Thyroid gland (tissue), 4 donors: ENCODE measurements at regions not wholly inside any gene's neighbourhood (a gene's known extent, or its start where the extent isn't known, plus 50 kb on each side); places are given as distances from the start of the nearest gene placed in this dataset.

Source experiments
- DNase-seq, 2 donors: peaks; one replicate each; pipeline ENCODE4 v3.0.0-alpha.2; 2019
- H3K27ac ChIP-seq, 3 donors: fragments of 200-600 bp; sonication (generic); 1 replicate in 2 of 3; 2 replicates in 1 of 3; pipeline ENCODE4 v1.5.1; 2016 to 2019; ENCODE audit warnings: mild to moderate bottlenecking in 1 of 3, moderate library complexity in 1 of 3
- H3K27me3 ChIP-seq: fragments of 200-600 bp; sonication (generic); one replicate; pipeline ENCODE4 v1.5.1; 2019
- H3K36me3 ChIP-seq, 2 donors: fragments of 200-600 bp; sonication (generic); one replicate each; pipeline ENCODE4 v1.5.1; 2016 to 2019
- H3K4me1 ChIP-seq, 2 donors: fragments of 200-600 bp; sonication (generic); one replicate each; pipeline ENCODE4 v1.5.1; 2017 to 2019
- H3K4me3 ChIP-seq, 3 donors: fragments of 200-600 bp; sonication (generic); replicated peaks in 1 of 3; 1 replicate in 2 of 3; 2 replicates in 1 of 3; pipeline ENCODE4 v1.5.1; 2016; ENCODE audit warnings: mild to moderate bottlenecking in 1 of 3
- H3K9me3 ChIP-seq: fragments of 200-600 bp; sonication (generic); one replicate; pipeline ENCODE4 v1.5.1; 2017
- CTCF ChIP-seq, 6 experiments: fragments of 200-600 bp in 3 of 6; fragments of 450-650 bp in 3 of 6; sonication (generic) in 3 of 6; IDR thresholded peaks; one replicate each; pipeline ENCODE4 v1.5.1; 2016 to 2019; ENCODE audit warnings: antibody characterized with exemption in 6 of 6, mild to moderate bottlenecking in 2 of 6, inconsistent platforms in 1 of 6, moderate library complexity in 1 of 6
- POLR2A ChIP-seq, 2 donors: fragments of 450-650 bp; IDR thresholded peaks; one replicate each; pipeline ENCODE4 v1.6.1; 2017; ENCODE audit warnings: antibody characterized with exemption in 2 of 2, mild to moderate bottlenecking in 2 of 2, moderate library complexity in 1 of 2
- WGBS, 2 donors: methylation state at CpG; one replicate each; pipeline ENCODE4 v1.1.5; 2017; 5-methylcytosine and 5-hydroxymethylcytosine counted together
- intact Hi-C: fragments of 100-400 bp; cut with DNase I; formaldehyde crosslinking; loops from one replicate; pipeline ENCODE4 v1.15.1; 2023

DNA sequence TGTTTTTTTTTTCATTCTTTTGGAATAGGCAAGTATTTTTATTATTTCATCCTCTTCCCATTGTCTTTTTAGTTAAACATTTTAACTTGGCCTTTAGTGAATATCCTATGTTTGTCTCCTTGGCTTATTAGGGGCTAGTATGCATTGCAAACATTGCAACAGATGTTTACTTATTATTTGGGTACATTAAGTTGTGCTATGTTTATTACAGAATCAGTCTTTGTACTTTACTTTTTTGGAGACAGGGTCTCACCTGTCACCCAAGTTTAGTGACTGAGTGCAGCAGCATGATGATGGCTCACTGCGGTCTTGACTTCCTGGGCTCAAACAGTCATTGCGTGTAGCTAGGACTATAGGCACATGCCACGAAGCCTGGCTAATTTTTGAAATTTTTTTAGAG, 51.1 kb upstream of the NUDT6 start:
- H3K4me1 ChIP-seq: no peaks in the 10 kb centered on the region
- no peak for DNase-seq
- TF ChIP-seq CTCF (IDR thresholded peaks at IDR 0.05) (no peak), POLR2A (IDR thresholded peaks at IDR 0.05) (no peak)
- H3K27ac ChIP-seq: no peak overlapping the region
- no peak overlapping the region for H3K4me3 ChIP-seq
- intact Hi-C loops: no loop called here
- 95 to 99% methylated on average over 3 of the region's 3 CpGs for WGBS, 2 donors
- no peaks in the 10 kb centered on the region for H3K36me3 ChIP-seq
- no peaks in the 10 kb centered on the region for H3K9me3 ChIP-seq
- no peaks in the 10 kb centered on the region for H3K27me3 ChIP-seq

DNA sequence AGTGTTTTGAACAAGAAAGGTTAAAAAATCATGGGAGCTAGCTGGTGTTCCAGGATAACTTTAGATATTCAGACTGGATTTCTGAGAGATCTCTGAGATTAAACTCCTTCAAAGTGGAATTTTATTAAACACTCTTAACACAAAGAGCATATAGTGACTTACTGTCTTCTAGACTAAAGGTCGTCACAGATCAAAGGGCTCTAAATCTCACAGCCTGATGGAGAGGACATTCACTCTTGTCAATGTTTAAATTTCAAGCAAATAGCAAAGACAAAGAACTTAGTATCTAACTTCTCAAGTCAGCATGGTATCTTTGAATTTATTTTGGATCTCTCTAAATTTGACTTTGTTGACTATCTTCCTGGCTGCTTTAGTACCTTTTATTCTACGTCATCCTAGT, 53.7 kb upstream of the NUDT6 start:
- no peaks in the 10 kb centered on the region for H3K36me3 ChIP-seq
- intact Hi-C loops: no loop called here
- 94 to 99% methylated on average over 2 of the region's 2 CpGs for WGBS, 2 donors
- TF ChIP-seq CTCF (IDR thresholded peaks at IDR 0.05): no peak
- no peak for TF ChIP-seq POLR2A (IDR thresholded peaks at IDR 0.05)
- H3K9me3 ChIP-seq: no peaks in the 10 kb centered on the region
- no peak overlapping the region for H3K27ac ChIP-seq
- H3K4me1 ChIP-seq: no peaks in the 10 kb centered on the region
- H3K4me3 ChIP-seq: no peak overlapping the region
- DNase-seq: no peak
- no peaks in the 10 kb centered on the region for H3K27me3 ChIP-seq

DNA sequence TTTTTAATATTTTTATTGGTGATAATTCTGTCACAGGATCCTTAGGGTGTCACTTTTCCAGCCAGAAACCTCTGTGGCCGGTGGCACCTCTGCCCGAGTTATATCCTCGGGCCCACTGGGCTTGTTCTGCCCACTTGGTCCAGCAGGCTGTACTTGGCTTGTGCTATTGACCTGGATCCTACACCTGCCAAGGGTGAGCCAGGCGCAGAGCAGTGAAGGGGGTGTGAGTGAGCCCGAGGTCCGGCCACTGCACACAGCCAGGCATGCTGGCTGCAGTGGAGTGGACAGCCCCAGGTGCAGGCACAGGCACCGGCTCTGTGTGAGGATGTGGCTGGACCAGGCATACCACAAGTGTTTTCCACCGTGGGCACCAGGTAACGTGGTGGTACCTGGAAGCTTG, 54.7 kb upstream of the NUDT6 start:
- Histone ChIP-seq H3K36me3 (no peaks in the 10 kb centered on the region), H3K9me3 (no peaks in the 10 kb centered on the region), H3K4me3 (no peak overlapping the region), H3K27ac (no peak overlapping the region), H3K27me3 (no peaks in the 10 kb centered on the region), H3K4me1 (no peaks in the 10 kb centered on the region)
- WGBS, 2 donors: 92 to 95% methylated on average over 9 of the region's 9 CpGs
- intact Hi-C loops: no loop called here
- DNase-seq: no peak
- TF ChIP-seq POLR2A (IDR thresholded peaks at IDR 0.05) (no peak), CTCF (IDR thresholded peaks at IDR 0.05) (no peak)

DNA sequence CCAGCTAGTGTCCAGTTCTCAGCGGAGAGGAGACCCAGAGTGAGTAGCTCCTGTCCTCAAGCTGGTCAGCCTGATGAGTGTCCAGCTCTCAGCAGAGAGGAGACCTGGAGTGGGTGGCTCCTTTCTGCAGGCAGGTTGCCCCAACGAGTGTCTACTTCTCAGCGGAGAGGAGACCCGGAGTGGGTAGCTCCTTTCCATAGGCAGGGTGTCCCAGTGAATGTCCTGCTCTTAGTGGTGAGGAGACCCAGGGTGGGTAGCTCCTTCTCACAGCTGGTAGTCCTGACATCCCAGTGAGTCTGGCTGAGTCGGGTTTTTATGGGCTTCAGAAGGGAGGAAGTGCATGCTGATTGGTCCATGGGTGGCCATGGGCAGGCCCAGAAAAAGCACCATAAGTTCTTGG, 55.7 kb upstream of the NUDT6 start:
- intact Hi-C loops: no loop called here
- H3K4me3 ChIP-seq: no peak overlapping the region
- no peaks in the 10 kb centered on the region for H3K9me3 ChIP-seq
- TF ChIP-seq CTCF (IDR thresholded peaks at IDR 0.05): no peak
- TF ChIP-seq POLR2A (IDR thresholded peaks at IDR 0.05): no peak
- no peaks in the 10 kb centered on the region for H3K36me3 ChIP-seq
- 90 to 96% methylated on average over 3 to 5 of the region's 5 CpGs for WGBS, 2 donors
- H3K27ac ChIP-seq: no peak overlapping the region
- no peaks in the 10 kb centered on the region for H3K4me1 ChIP-seq
- DNase-seq: no peak
- no peaks in the 10 kb centered on the region for H3K27me3 ChIP-seq

DNA sequence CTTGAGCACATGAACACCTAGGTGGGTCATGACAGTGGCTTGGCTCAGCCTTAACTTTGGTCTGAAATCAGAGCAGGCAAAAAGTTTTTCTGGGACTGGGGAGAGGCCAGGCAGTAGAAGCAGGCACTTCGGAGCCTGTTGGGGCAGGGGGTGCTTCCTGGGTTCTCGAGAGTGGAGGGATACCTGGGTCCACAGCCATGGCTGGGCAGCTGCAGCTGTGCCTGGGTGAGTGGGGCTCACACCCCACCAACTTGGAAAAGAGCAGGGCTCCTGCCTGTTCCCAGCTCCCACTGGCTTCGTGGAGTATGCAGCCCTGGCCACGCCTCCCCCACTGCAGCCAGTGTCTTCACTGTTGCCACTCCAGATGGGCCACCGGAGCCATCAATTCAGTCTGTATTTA, 56.4 kb upstream of the NUDT6 start:
- no peaks in the 10 kb centered on the region for H3K4me1 ChIP-seq
- intact Hi-C loops: no loop called here
- no peak for TF ChIP-seq CTCF (IDR thresholded peaks at IDR 0.05)
- TF ChIP-seq POLR2A (IDR thresholded peaks at IDR 0.05): no peak
- H3K4me3 ChIP-seq: no peak overlapping the region
- 95 to 98% methylated on average over 5 of the region's 5 CpGs for WGBS, 2 donors
- H3K27ac ChIP-seq: no peak overlapping the region
- no peaks in the 10 kb centered on the region for H3K27me3 ChIP-seq
- no peak for DNase-seq
- no peaks in the 10 kb centered on the region for H3K36me3 ChIP-seq
- H3K9me3 ChIP-seq: no peaks in the 10 kb centered on the region
